Caco-2 (cell line): ENCODE measurements at regions not wholly inside any gene's neighbourhood (a gene's known extent, or its start where the extent isn't known, plus 50 kb on each side); places are given as distances from the start of the nearest gene placed in this dataset.

Experiments used
- BruUV-seq: library from RNA; stranded (reverse); fragments of 400-500 nt; replicated peaks from 2 replicates; lab custom pipeline; 2021; lab: Mats Ljungman, UMichigan
- CTCF ChIA-PET: fragments of 300-600 bp; sonication (Branson Sonifier 250); formaldehyde crosslinking; loops from one replicate; lab custom pipeline; 2022; ENCODE audit warnings: antibody characterized with exemption; lab: Charles Lee
- POLR2A ChIA-PET: fragments of 300-600 bp; sonication (Branson Sonifier 250); formaldehyde crosslinking; loops from one replicate; lab custom pipeline; 2022; ENCODE audit warnings: antibody characterized with exemption; lab: Charles Lee
- DNase-seq, 2 experiments: peaks; one replicate each; pipeline versions ENCODE4 v3.0.0 to v3.0.0-alpha.2; 2020 to 2022
- H3K27me3 ChIP-seq: replicated peaks from 2 replicates; pipeline ENCODE4 v1.6.0; 2011; ENCODE audit warnings: low read length; ENCODE audit not compliant: control insufficient read depth, insufficient read depth
- H3K36me3 ChIP-seq: 2 replicates; pipeline ENCODE4 v1.5.1; 2011; ENCODE audit warnings: low read length; ENCODE audit not compliant: control insufficient read depth, insufficient read depth
- H3K4me1 ChIP-seq: fragments of 250-450 bp; sonication (Bioruptor Pico); 2 replicates; pipeline ENCODE4 v1.5.1; 2020; ENCODE audit warnings: mild to moderate bottlenecking
- H3K4me3 ChIP-seq: 2 replicates; pipeline ENCODE4 v1.5.1; 2011; ENCODE audit warnings: low read depth, mild to moderate bottlenecking, control low read depth, low read length
- H3K9me3 ChIP-seq: fragments of 250-450 bp; sonication (Bioruptor Pico); 2 replicates; pipeline ENCODE4 v1.5.1; 2020; ENCODE audit warnings: mild to moderate bottlenecking, moderate library complexity
- H3K27ac Mint-ChIP-seq: one replicate; pipeline ENCODE4 v1.8.0; 2022; ENCODE audit warnings: mixed read lengths; ENCODE audit not compliant: unreplicated experiment
- H3K27me3 Mint-ChIP-seq: one replicate; pipeline ENCODE4 v1.8.0; 2022; ENCODE audit warnings: mixed read lengths; ENCODE audit not compliant: insufficient read depth, unreplicated experiment
- H3K36me3 Mint-ChIP-seq: one replicate; pipeline ENCODE4 v1.8.0; 2022; ENCODE audit warnings: mild to moderate bottlenecking, mixed read lengths; ENCODE audit not compliant: insufficient read depth, unreplicated experiment
- H3K4me1 Mint-ChIP-seq: one replicate; pipeline ENCODE4 v1.8.0; 2022; ENCODE audit warnings: low read depth, mixed read lengths; ENCODE audit not compliant: unreplicated experiment
- H3K4me3 Mint-ChIP-seq: one replicate; pipeline ENCODE4 v1.8.0; 2022; ENCODE audit warnings: mild to moderate bottlenecking, moderate library complexity, mixed read lengths; ENCODE audit not compliant: unreplicated experiment
- H3K9me3 Mint-ChIP-seq: one replicate; pipeline ENCODE4 v1.8.0; 2022; ENCODE audit warnings: mixed read lengths; ENCODE audit not compliant: unreplicated experiment
- CTCF ChIP-seq, 2 experiments: fragments of 200-600 bp in 1 of 2; IDR thresholded peaks; 1 replicate in 1 of 2; 2 replicates in 1 of 2; pipeline versions ENCODE4 v1.5.1 to v1.8.0; 2011 to 2022; ENCODE audit warnings: antibody characterized with exemption in 1 of 2, control low read depth in 1 of 2, inconsistent platforms in 1 of 2, low read depth in 1 of 2, low read length in 1 of 2, mild to moderate bottlenecking in 1 of 2, moderate library complexity in 1 of 2; ENCODE audit not compliant: insufficient read depth in 1 of 2, severe bottlenecking in 1 of 2, unreplicated experiment in 1 of 2
- intact Hi-C: fragments of 100-400 bp; cut with micrococcal nuclease; formaldehyde crosslinking; loops from one replicate; pipeline ENCODE4 v1.10.0; 2022; ENCODE audit not compliant: unreplicated experiment

DNA sequence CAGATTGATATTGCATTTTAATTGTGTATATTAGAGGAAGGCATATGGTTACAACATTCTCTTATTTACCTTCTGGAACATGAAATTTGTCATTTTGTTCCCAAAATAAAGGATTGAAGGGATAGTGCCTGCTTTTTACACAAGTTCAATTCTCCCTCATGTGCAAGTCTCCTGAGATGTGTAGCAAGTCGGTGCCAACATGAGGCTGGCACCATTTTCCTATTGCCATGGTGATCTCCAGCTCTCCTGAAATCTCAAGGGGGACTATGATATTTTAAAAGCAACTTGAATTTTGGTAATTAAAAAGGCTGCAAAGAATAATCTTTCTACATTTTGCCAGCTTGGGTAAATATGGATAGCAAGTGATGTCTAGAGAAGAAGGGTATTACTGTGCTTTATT, 693.3 kb upstream of the WWC1 start:
- H3K9me3 ChIP-seq = no peaks in the 10 kb centered on the region
- H3K27me3 ChIP-seq = no peaks in the 10 kb centered on the region
- Mint-ChIP-seq H3K27ac (no peak overlapping the region), H3K27me3 (peaks cover 21% of the 10 kb centered on the region), H3K36me3 (no peaks in the 10 kb centered on the region), H3K4me1 (peaks cover 7% of the 10 kb centered on the region), H3K4me3 (no peak overlapping the region), H3K9me3 (no peaks in the 10 kb centered on the region)
- POLR2A ChIA-PET = no interaction called here
- CTCF ChIA-PET = interaction anchor here (0.9 kb wide), 1 partner anchor 10 kb away, joined by 3 read pairs; no protein-coding TSS in a partner anchor
- H3K4me1 ChIP-seq = no peaks in the 10 kb centered on the region
- BruUV-seq = no TSS peak
- DNase-seq = no peak
- no peaks in the 10 kb centered on the region for H3K36me3 ChIP-seq
- intact Hi-C loops = no loop called here
- no peak for TF ChIP-seq CTCF (IDR thresholded peaks at IDR 0.05; ENCODE audit: insufficient read depth in 1 of 2, low read depth in 1 of 2, low read length in 1 of 2, severe bottlenecking in 1 of 2, unreplicated experiment in 1 of 2)
- H3K4me3 ChIP-seq = no peak overlapping the region

DNA sequence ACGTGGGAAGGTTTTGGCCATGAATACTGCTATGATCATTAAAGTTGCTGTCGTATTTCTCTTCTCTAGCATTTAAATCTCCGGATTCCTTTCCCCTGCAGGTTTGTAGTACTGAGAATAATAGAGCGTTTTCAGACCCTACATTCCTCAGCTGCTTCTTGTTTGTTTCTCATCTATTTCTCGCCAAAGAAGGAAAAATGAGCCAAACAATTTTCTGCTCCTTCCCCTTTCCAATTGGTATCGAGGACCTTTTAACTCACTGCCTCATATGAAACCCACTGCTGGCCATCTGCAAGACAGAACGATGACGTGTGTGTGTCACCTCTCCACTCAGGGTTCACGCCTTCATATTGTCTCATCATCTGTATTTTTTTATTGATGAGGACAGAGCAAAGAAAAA, 689.4 kb upstream of the WWC1 start:
- Histone ChIP-seq H3K9me3 (no peaks in the 10 kb centered on the region), H3K4me3 (no peak overlapping the region), H3K36me3 (no peaks in the 10 kb centered on the region), H3K27me3 (no peaks in the 10 kb centered on the region), H3K4me1 (no peaks in the 10 kb centered on the region)
- Mint-ChIP-seq H3K4me1 (peaks cover 7% of the 10 kb centered on the region), H3K9me3 (no peaks in the 10 kb centered on the region), H3K27me3 (peaks cover 10% of the 10 kb centered on the region), H3K36me3 (no peaks in the 10 kb centered on the region), H3K4me3 (no peak overlapping the region), H3K27ac (no peak overlapping the region)
- CTCF ChIA-PET = no interaction called here
- no peak for TF ChIP-seq CTCF (IDR thresholded peaks at IDR 0.05; ENCODE audit: insufficient read depth in 1 of 2, low read depth in 1 of 2, low read length in 1 of 2, severe bottlenecking in 1 of 2, unreplicated experiment in 1 of 2)
- DNase-seq = no peak
- BruUV-seq = no TSS peak
- intact Hi-C loops = no loop called here
- POLR2A ChIA-PET = no interaction called here

DNA sequence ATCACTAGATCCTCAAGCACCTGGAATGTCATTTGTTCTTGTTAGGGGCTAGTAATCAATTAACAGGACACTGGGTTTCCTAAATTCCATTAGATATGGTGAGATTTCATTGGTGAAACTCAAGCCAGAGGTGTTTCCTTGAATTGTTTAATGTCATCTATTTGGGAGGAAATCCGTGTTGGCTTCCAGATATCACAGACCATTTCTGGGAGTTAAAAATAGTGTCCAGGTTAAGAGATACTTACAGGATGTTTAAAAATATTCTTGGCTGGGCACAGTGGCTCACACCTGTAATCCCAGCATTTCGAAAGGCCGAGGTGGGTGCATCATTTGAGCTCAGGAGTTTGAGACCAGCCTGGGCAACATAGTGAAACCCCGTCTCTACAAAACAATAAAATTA, 688.3 kb upstream of the WWC1 start:
- H3K27me3 ChIP-seq = no peaks in the 10 kb centered on the region
- no peaks in the 10 kb centered on the region for H3K4me1 ChIP-seq
- no peaks in the 10 kb centered on the region for H3K9me3 ChIP-seq
- intact Hi-C loops = no loop called here
- POLR2A ChIA-PET = no interaction called here
- Mint-ChIP-seq H3K27ac (no peak overlapping the region), H3K4me1 (peaks cover 7% of the 10 kb centered on the region), H3K9me3 (no peaks in the 10 kb centered on the region), H3K4me3 (no peak overlapping the region), H3K27me3 (peaks cover 10% of the 10 kb centered on the region), H3K36me3 (no peaks in the 10 kb centered on the region)
- no peak overlapping the region for H3K4me3 ChIP-seq
- H3K36me3 ChIP-seq = no peaks in the 10 kb centered on the region
- CTCF ChIA-PET = no interaction called here
- TF ChIP-seq CTCF (IDR thresholded peaks at IDR 0.05; ENCODE audit: insufficient read depth in 1 of 2, low read depth in 1 of 2, low read length in 1 of 2, severe bottlenecking in 1 of 2, unreplicated experiment in 1 of 2) = no peak
- no TSS peak for BruUV-seq
- DNase-seq = no peak
